ENCODE measurements at regions not wholly inside any gene's neighbourhood (a gene's known extent, or its start where the extent isn't known, plus 50 kb on each side); places are given as distances from the start of the nearest gene placed in this dataset.

DNA sequence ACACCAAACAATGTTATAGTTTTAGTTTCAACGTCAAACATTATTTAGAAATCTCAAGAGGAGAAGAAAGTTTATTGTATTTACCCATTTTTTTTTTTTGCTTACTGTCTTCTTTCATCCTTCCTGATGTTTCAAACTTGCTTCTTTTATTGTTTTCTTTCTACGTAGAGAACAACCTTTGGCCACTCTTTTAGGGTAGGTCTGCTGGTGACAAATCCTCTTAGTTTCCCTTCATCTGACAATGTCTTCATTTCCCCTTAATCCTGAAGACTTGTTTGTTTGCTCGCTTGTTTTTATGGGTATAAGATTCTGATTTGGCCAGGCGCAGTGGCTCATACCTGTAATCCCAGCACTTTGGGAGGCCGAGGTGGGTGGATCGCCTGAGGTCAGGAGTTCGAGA, 89.1 kb downstream of the RHOU start:
- no peaks in the 10 kb centered on the region for H3K4me1 ChIP-seq (ENCODE audit: control insufficient read depth, insufficient read depth, low read length)
- H3K9me3 ChIP-seq (ENCODE audit: control insufficient read depth in 2 of 2, low read length in 2 of 2), result no peaks in the 10 kb centered on the region
- no peaks in the 10 kb centered on the region for H3K36me3 ChIP-seq (ENCODE audit: control insufficient read depth in 2 of 2, insufficient read depth in 2 of 2, low read length in 2 of 2)
- H3K9ac ChIP-seq (ENCODE audit: low read length in 2 of 2), result no peak overlapping the region
- H3K27me3 ChIP-seq (ENCODE audit: control insufficient read depth in 1 of 2, insufficient read depth in 2 of 2, low read length in 2 of 2), result no peaks in the 10 kb centered on the region
- no peak overlapping the region for H3K4me3 ChIP-seq (ENCODE audit: low read length in 2 of 2)
- no peak overlapping the region for H3K27ac ChIP-seq (ENCODE audit: low read length)

DNA sequence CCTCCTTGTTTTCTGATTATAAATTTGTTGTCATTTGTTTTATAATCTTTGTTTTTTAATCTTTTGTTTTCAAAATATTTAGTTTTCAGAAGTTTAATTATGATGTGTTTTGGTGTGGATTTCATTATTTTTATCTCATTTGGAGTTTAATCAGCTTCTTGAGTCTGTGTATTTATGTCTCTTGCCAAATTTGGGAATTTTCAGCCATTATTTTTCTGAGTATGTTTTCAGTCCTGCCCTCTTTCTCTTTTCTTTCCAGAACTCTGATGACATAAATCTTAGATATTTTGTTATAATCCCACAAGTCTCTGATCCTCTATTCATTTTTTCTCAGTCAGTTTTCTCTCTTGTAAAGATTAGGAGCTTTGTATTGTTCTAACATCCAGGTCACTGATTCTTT, 89.8 kb downstream of the RHOU start:
- Histone ChIP-seq H3K27ac (ENCODE audit: low read length) (no peak overlapping the region), H3K9me3 (ENCODE audit: control insufficient read depth in 2 of 2, low read length in 2 of 2) (no peaks in the 10 kb centered on the region), H3K27me3 (ENCODE audit: control insufficient read depth in 1 of 2, insufficient read depth in 2 of 2, low read length in 2 of 2) (no peaks in the 10 kb centered on the region), H3K4me1 (ENCODE audit: control insufficient read depth, insufficient read depth, low read length) (peaks cover 3% of the 10 kb centered on the region), H3K36me3 (ENCODE audit: control insufficient read depth in 2 of 2, insufficient read depth in 2 of 2, low read length in 2 of 2) (no peaks in the 10 kb centered on the region), H3K9ac (ENCODE audit: low read length in 2 of 2) (no peak overlapping the region), H3K4me3 (ENCODE audit: low read length in 2 of 2) (no peak overlapping the region)

DNA sequence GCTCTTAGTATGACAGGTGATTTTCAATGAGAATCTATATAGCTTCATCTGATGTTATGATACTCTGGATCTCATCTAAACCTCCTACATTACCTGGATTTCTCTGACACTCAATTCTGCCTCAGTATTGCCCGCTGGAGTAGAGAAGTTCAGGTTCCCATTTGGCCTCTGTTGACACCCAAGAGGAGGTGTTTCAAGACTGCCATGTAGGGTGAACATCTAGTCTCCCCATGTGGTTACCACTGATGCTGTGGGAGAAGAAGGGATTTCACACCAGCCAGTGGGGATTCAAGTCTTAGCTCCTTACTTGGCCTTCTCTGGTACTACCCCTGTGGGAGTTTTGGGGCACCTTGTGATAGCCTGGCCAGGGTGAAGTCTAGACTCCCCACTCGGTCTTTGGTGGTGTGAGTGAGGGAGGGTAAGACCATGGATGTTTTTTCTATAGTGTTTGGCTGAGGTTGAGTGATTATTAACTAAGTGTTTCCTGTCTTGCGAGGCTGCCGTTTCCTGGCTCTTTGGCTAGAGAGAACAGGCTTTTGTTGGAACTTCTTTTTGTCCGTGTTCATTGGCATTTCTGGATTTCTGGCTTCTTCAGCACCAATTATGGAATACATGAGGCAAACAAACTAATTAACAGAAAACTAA, 90.7 kb downstream of the RHOU start:
- Histone ChIP-seq H3K27me3 (ENCODE audit: control insufficient read depth in 1 of 2, insufficient read depth in 2 of 2, low read length in 2 of 2) (no peaks in the 10 kb centered on the region), H3K9me3 (ENCODE audit: control insufficient read depth in 2 of 2, low read length in 2 of 2) (no peaks in the 10 kb centered on the region), H3K27ac (ENCODE audit: low read length) (no peak overlapping the region), H3K36me3 (ENCODE audit: control insufficient read depth in 2 of 2, insufficient read depth in 2 of 2, low read length in 2 of 2) (no peaks in the 10 kb centered on the region), H3K4me3 (ENCODE audit: low read length in 2 of 2) (no peak overlapping the region), H3K4me1 (ENCODE audit: control insufficient read depth, insufficient read depth, low read length) (peaks cover 12% of the 10 kb centered on the region), H3K9ac (ENCODE audit: low read length in 2 of 2) (no peak overlapping the region)

DNA sequence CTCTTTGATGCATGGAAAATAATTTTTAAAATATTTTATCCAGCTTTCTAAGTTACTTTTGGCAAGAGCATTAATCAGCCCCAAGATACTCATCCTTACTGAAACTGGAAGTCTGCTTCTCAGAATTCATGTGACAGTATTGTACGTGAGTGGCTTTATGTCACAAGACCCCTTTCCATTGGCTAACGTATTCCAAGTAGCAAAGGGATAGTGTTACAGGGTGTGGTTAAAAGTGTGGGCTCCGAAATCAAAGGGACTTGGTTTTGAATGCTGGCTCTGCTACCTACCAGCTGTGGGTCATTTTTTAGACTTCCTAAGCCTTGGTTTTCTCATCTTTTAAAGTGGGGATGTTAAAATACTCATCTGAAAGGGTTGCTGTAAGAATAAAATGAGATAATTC, 91.7 kb downstream of the RHOU start:
- H3K4me1 ChIP-seq (ENCODE audit: control insufficient read depth, insufficient read depth, low read length), result peaks cover 15% of the 10 kb centered on the region
- no peaks in the 10 kb centered on the region for H3K9me3 ChIP-seq (ENCODE audit: control insufficient read depth in 2 of 2, low read length in 2 of 2)
- no peak overlapping the region for H3K4me3 ChIP-seq (ENCODE audit: low read length in 2 of 2)
- no peaks in the 10 kb centered on the region for H3K36me3 ChIP-seq (ENCODE audit: control insufficient read depth in 2 of 2, insufficient read depth in 2 of 2, low read length in 2 of 2)
- H3K27me3 ChIP-seq (ENCODE audit: control insufficient read depth in 1 of 2, insufficient read depth in 2 of 2, low read length in 2 of 2), result no peaks in the 10 kb centered on the region
- no peak overlapping the region for H3K9ac ChIP-seq (ENCODE audit: low read length in 2 of 2)
- no peak overlapping the region for H3K27ac ChIP-seq (ENCODE audit: low read length)

DNA sequence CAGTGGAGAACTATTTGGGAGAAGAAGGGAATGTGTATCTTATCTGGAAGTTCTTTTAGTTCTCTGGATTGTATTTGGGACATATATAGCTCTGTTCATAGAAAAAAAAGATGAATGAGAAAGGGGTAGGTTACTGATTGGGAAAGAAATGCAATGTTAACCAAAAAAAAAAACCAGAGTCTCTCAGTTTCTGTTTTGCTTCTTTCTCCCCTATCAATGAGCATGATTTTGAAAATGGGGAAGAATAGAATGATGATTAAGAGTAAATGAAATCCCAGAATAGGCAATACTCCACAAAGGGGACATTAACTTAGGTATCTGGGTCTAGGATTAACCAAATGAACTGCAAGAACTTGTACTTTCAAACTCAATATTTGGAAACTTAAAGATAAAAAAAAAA, 92.9 kb downstream of the RHOU start:
- H3K4me1 ChIP-seq (ENCODE audit: control insufficient read depth, insufficient read depth, low read length), result peaks cover 15% of the 10 kb centered on the region
- H3K36me3 ChIP-seq (ENCODE audit: control insufficient read depth in 2 of 2, insufficient read depth in 2 of 2, low read length in 2 of 2), result no peaks in the 10 kb centered on the region
- H3K9ac ChIP-seq (ENCODE audit: low read length in 2 of 2), result no peak overlapping the region
- no peak overlapping the region for H3K4me3 ChIP-seq (ENCODE audit: low read length in 2 of 2)
- H3K9me3 ChIP-seq (ENCODE audit: control insufficient read depth in 2 of 2, low read length in 2 of 2), result no peaks in the 10 kb centered on the region
- no peaks in the 10 kb centered on the region for H3K27me3 ChIP-seq (ENCODE audit: control insufficient read depth in 1 of 2, insufficient read depth in 2 of 2, low read length in 2 of 2)
- no peak overlapping the region for H3K27ac ChIP-seq (ENCODE audit: low read length)

DNA sequence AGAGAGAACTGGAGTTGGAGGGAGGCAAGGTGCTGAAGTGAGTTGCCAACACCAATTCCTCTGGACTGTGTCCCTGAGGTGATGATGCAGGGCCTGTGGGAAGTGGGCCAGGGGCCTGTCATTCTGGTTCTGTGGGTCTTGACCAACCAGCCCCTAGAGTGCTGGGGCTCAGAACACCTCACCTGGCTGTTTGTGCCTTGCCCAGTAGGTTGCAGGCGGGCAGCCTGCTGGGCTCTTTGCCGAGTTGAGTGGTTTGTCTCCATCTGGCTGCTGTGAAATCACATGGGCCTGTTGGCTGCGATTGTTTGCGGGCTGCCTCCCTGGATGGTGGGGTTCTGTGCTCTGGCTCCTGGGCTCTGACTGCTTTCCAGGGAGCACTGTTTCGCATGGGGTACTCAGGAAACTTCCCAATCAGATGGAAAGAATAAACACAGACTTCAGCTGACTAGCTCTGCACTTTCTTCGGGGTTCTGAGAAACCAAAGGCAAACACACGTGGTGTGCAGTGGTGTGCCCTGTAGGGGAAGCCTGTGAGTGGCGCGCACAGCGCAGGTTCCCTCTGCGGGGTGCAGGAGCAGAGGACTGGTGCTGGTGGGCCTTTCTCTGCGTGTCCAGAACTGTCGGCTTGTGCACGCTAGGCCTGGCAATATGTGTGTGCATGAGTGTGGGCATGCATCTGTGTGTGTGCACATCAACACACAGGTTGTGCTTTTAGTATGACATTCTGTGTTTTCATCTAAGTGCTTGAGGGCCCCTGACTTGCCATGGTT, 95.1 kb downstream of the RHOU start:
- no peak overlapping the region for H3K9ac ChIP-seq (ENCODE audit: low read length in 2 of 2)
- no peak overlapping the region for H3K4me3 ChIP-seq (ENCODE audit: low read length in 2 of 2)

DNA sequence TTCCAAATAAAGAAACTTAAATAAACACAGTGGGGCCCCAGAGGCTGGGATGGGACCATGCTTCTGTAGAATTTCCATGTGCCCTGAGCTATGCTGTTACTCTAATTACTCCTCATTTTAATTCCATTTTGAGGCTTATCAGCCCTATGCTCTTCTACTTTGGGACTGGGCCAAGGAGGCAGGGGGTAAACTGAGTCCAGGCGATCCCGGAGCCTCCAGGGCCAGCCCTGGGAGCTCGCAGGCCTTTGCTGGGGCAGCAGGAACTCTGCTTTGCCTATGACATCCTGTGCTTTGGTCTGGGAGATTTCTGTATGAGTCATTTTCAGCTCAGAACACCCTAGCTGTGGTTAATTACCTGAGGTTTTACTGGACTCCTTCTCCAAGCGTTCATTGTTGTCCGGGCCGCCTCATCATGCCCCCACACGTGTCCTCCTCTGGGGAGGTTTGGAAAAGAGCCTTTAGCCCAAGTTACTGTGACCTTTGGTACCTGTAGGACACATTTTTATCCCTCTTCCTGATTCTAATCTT, 95.7 kb downstream of the RHOU start:
- Histone ChIP-seq H3K27me3 (ENCODE audit: control insufficient read depth in 1 of 2, insufficient read depth in 2 of 2, low read length in 2 of 2) (no peaks in the 10 kb centered on the region), H3K27ac (ENCODE audit: low read length) (peak overlapping the region; percentile 60), H3K4me3 (ENCODE audit: low read length in 2 of 2) (no peak overlapping the region), H3K4me1 (ENCODE audit: control insufficient read depth, insufficient read depth, low read length) (peaks cover 32% of the 10 kb centered on the region), H3K36me3 (ENCODE audit: control insufficient read depth in 2 of 2, insufficient read depth in 2 of 2, low read length in 2 of 2) (no peaks in the 10 kb centered on the region), H3K9ac (ENCODE audit: low read length in 2 of 2) (no peak overlapping the region), H3K9me3 (ENCODE audit: control insufficient read depth in 2 of 2, low read length in 2 of 2) (no peaks in the 10 kb centered on the region)

More for the DNA sequence above, 95.1 kb downstream of the RHOU start:
- Histone ChIP-seq H3K9me3 (ENCODE audit: control insufficient read depth in 2 of 2, low read length in 2 of 2) (no peaks in the 10 kb centered on the region), H3K27ac (ENCODE audit: low read length) (peak overlapping the region; percentile 60), H3K27me3 (ENCODE audit: control insufficient read depth in 1 of 2, insufficient read depth in 2 of 2, low read length in 2 of 2) (no peaks in the 10 kb centered on the region), H3K36me3 (ENCODE audit: control insufficient read depth in 2 of 2, insufficient read depth in 2 of 2, low read length in 2 of 2) (no peaks in the 10 kb centered on the region), H3K4me1 (ENCODE audit: control insufficient read depth, insufficient read depth, low read length) (peaks cover 32% of the 10 kb centered on the region)

DNA sequence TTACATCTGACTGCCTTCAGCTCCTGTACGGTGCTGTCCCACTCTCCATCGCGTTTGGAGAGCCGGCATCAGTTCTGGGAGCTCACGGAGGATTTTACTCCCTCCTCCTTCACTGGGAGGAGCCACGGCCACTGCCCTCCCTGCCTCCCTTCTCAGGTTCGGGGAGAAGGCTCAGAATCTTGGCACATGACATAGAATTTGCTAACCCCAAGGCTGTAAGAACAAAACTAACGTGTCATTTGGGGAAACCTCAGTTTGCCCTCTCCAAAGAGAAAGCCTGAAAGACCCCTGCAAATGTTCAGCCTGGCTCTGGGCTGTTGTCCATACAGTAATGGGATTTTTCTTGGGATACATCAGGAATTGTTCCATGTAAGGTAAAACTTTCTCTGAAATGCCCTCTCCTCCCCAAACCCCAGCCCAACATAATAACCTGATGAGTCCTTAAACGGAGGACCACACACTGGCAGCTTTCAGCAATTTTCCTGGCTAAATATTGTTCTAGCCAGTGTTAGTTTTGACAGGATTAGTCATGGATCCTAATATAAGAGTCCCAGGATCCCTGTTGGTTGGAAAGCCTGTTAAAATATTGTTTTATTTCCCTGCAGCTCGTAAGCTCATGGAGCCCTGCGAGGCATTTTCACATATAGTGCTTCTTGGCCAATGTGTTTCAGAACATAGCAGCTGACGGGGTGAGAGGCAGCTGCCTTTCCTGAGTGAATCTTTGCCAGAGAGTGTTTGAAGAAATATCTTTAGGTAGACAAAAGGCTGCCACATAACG, 98.8 kb downstream of the RHOU start:
- H3K9ac ChIP-seq (ENCODE audit: low read length in 2 of 2), result no peak overlapping the region

DNA sequence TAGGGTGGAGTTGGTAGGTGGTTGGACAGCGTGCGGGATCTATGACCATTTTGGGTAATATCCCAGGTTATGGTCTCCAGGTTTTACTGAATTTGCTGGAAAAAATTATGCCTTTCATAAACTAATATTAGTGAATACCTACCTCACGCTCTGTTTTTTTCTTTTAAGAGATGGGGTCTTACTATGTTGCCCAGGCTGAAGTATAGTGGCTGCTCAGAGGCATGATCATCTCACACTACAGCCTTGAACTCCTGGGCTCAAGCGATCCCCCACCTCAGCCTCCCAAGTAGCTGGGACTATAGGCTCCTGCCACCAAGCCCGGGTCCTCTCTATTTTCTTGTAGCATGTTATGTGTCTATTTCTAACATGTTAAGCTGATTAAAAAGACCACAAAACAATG, 100.2 kb downstream of the RHOU start:
- H3K4me1 ChIP-seq (ENCODE audit: control insufficient read depth, insufficient read depth, low read length), result peaks cover 40% of the 10 kb centered on the region
- H3K36me3 ChIP-seq (ENCODE audit: control insufficient read depth in 2 of 2, insufficient read depth in 2 of 2, low read length in 2 of 2), result no peaks in the 10 kb centered on the region
- no peak overlapping the region for H3K27ac ChIP-seq (ENCODE audit: low read length)
- H3K9ac ChIP-seq (ENCODE audit: low read length in 2 of 2), result no peak overlapping the region
- H3K27me3 ChIP-seq (ENCODE audit: control insufficient read depth in 1 of 2, insufficient read depth in 2 of 2, low read length in 2 of 2), result no peaks in the 10 kb centered on the region
- no peak overlapping the region for H3K4me3 ChIP-seq (ENCODE audit: low read length in 2 of 2)
- H3K9me3 ChIP-seq (ENCODE audit: control insufficient read depth in 2 of 2, low read length in 2 of 2), result no peaks in the 10 kb centered on the region

More for the DNA sequence above, 98.8 kb downstream of the RHOU start:
- Histone ChIP-seq H3K27me3 (ENCODE audit: control insufficient read depth in 1 of 2, insufficient read depth in 2 of 2, low read length in 2 of 2) (no peaks in the 10 kb centered on the region), H3K4me1 (ENCODE audit: control insufficient read depth, insufficient read depth, low read length) (peaks cover 46% of the 10 kb centered on the region), H3K4me3 (ENCODE audit: low read length in 2 of 2) (peak overlapping the region in 1 of 2 donors; percentile 40), H3K36me3 (ENCODE audit: control insufficient read depth in 2 of 2, insufficient read depth in 2 of 2, low read length in 2 of 2) (no peaks in the 10 kb centered on the region), H3K27ac (ENCODE audit: low read length) (no peak overlapping the region), H3K9me3 (ENCODE audit: control insufficient read depth in 2 of 2, low read length in 2 of 2) (no peaks in the 10 kb centered on the region)

DNA sequence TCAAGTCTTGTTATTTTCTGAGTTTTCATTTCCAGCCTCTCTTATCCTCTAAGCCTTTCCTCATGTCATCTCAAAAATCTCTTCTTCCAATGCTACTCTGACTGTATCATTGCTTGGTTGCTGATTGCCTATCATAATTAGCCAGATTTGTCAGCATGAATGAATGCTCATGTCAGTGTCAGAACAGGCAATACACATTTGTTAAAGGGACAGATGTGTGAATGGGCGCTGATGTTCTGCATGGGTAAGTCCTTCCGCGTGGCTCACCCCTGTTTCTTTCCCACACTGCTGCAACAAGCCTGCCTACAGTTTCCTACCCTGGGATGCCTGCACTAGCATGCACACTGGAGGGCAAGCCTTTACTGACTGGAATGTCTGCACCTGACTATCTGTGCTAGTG, 100.6 kb downstream of the RHOU start:
- Histone ChIP-seq H3K9ac (ENCODE audit: low read length in 2 of 2) (no peak overlapping the region), H3K4me1 (ENCODE audit: control insufficient read depth, insufficient read depth, low read length) (peaks cover 35% of the 10 kb centered on the region)

More for the DNA sequence above, 100.6 kb downstream of the RHOU start:
- H3K9me3 ChIP-seq (ENCODE audit: control insufficient read depth in 2 of 2, low read length in 2 of 2), result no peaks in the 10 kb centered on the region
- no peaks in the 10 kb centered on the region for H3K27me3 ChIP-seq (ENCODE audit: control insufficient read depth in 1 of 2, insufficient read depth in 2 of 2, low read length in 2 of 2)
- H3K36me3 ChIP-seq (ENCODE audit: control insufficient read depth in 2 of 2, insufficient read depth in 2 of 2, low read length in 2 of 2), result no peaks in the 10 kb centered on the region
- H3K27ac ChIP-seq (ENCODE audit: low read length), result no peak overlapping the region
- no peak overlapping the region for H3K4me3 ChIP-seq (ENCODE audit: low read length in 2 of 2)

Data from stomach smooth muscle (tissue), 2 donors.